Skeletal muscle satellite cell (primary cell): ENCODE measurements at regions not wholly inside any gene's neighbourhood (a gene's known extent, or its start where the extent isn't known, plus 50 kb on each side); places are given as distances from the start of the nearest gene placed in this dataset.
A peak's percentile ranks its signal among the peaks of the same experiment; 100 is the strongest.
"Not testable (repeated sequence)": the region's sequence is repeated elsewhere in the genome, so short reads cannot be mapped to it uniquely, and the experiment has no call there.

Source experiments
- H3K27me3 ChIP-seq: 2 replicates; pipeline ENCODE4 v1.7.0; 2013; ENCODE audit warnings: low read length; ENCODE audit not compliant: control insufficient read depth, insufficient read depth
- H3K36me3 ChIP-seq: 2 replicates; pipeline ENCODE4 v1.7.0; 2013; ENCODE audit warnings: mild to moderate bottlenecking, control low read depth, low read length; ENCODE audit not compliant: insufficient read depth
- H3K4me1 ChIP-seq: 2 replicates; pipeline ENCODE4 v1.7.0; 2013; ENCODE audit warnings: low read length; ENCODE audit not compliant: control insufficient read depth, insufficient read depth
- H3K4me2 ChIP-seq: 2 replicates; pipeline ENCODE4 v1.7.0; 2013; ENCODE audit warnings: mild to moderate bottlenecking, low read length
- H3K4me3 ChIP-seq: 2 replicates; pipeline ENCODE4 v1.7.0; 2013; ENCODE audit warnings: low read length
- H3K9ac ChIP-seq: 2 replicates; pipeline ENCODE4 v1.7.0; 2013; ENCODE audit warnings: mild to moderate bottlenecking, low read depth, low read length, moderate library complexity
- H3K9me3 ChIP-seq: replicated peaks from 2 replicates; pipeline ENCODE4 v1.7.0; 2013; ENCODE audit warnings: mild to moderate bottlenecking, control low read depth, low read length

DNA sequence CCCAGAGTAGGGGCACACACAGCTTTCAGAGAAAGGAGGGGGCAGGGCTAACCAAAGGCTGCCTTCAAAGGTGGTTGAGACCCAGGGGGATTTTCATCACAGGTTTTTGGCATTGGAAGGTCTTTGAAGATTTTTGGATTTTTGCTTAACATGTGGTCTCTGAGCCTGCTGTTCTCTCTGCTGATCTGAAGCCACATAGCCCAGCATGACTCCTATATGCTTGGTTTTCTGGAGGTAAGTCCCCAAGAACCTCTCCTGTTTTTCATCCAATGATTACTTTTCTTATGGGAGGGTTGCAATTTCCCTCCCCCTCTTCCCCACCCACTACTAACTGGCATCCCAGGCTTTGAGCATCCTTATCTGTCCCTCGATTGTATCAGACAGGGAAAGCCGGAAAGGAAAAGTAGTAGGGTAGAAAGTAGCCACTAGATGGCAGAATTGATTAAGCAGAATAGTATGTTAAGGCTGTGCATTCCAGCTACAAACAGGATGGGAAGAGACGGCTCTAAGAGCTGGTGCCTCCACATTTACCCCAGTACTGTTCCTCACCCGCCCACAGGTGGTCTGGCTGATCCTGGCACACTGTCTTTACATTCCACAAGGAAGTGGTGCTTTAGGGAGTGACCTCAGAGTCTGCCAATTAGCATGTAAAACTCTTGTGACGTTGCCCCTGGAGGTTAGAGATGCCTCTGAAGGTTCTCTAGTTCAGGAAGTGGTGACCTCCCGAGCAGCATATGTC is 218.9 kb upstream of the EDNRB start:
- no peaks in the 10 kb centered on the region for H3K27me3 ChIP-seq
- no peak overlapping the region for H3K9ac ChIP-seq
- no peaks in the 10 kb centered on the region for H3K9me3 ChIP-seq
- peak overlapping the region; percentile 74 for H3K4me2 ChIP-seq
- H3K36me3 ChIP-seq, result no peaks in the 10 kb centered on the region
- H3K4me3 ChIP-seq, result peak overlapping the region; percentile 15
- peaks cover 3% of the 10 kb centered on the region for H3K4me1 ChIP-seq

DNA sequence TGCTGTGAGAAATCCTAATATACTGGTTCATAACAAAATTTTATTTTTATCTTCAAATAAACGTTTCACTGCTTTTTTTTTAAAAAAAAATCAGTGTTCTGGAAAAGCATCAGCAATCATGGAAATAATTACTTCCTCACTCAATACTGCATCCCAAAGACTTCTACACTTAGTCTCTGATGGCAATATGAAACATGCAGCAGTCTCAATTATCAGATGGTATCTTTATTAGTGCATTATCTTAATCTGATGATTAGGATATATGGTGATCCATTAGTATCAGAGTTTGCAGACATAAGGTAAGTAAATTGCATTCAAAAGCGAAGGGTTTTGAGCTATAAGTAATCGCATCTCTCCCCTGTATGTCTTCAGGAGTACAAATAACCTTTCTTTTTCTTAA is 218.3 kb upstream of the EDNRB start:
- Histone ChIP-seq H3K4me1 (peaks cover 3% of the 10 kb centered on the region), H3K4me2 (no peak overlapping the region), H3K36me3 (no peaks in the 10 kb centered on the region), H3K9me3 (no peaks in the 10 kb centered on the region), H3K27me3 (no peaks in the 10 kb centered on the region), H3K9ac (no peak overlapping the region), H3K4me3 (no peak overlapping the region)

DNA sequence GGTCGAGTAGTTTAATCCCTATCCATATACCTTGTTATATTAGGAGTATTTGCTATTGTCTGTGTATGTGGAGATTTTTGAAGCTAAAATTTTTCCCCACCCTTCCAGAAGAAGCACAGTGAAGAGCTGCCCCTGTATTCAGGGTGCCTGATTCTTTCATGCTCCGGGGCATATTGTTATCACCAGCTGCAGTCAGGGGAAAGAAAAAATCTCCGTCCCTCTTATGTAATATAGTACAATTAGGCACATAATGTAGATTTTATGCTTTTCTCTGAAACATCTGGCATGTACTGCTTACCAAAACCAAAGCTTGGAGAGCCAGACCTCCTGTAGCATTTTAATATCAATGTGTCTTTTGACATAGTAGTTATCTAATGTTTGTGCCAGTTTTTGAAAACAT is 214.9 kb upstream of the EDNRB start:
- Histone ChIP-seq H3K9me3 (no peaks in the 10 kb centered on the region), H3K9ac (no peak overlapping the region), H3K4me3 (no peak overlapping the region), H3K4me2 (no peak overlapping the region), H3K36me3 (no peaks in the 10 kb centered on the region), H3K27me3 (peaks cover 9% of the 10 kb centered on the region), H3K4me1 (peaks cover 3% of the 10 kb centered on the region)

DNA sequence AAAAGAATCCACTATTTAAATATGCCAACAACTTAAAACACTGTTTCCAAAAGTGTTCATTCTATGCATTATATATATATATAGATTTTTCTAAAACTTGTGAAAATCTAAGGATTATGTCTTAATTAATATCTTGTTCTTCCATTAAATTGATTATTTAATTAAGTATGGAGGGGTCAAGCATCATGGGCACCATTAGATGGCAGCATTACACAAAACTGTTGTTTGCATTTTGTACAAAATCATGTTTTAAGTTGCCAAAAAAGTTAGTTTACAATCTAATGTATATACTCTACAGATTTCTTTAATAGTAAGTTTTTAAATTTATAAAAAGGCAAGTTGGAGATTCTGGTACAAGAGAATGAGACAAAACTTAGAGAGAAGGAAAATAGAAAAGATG is 213.2 kb upstream of the EDNRB start:
- H3K36me3 ChIP-seq, result no peaks in the 10 kb centered on the region
- no peak overlapping the region for H3K4me2 ChIP-seq
- no peaks in the 10 kb centered on the region for H3K4me1 ChIP-seq
- no peak overlapping the region for H3K4me3 ChIP-seq
- no peaks in the 10 kb centered on the region for H3K9me3 ChIP-seq
- peaks cover 18% of the 10 kb centered on the region for H3K27me3 ChIP-seq
- no peak overlapping the region for H3K9ac ChIP-seq

DNA sequence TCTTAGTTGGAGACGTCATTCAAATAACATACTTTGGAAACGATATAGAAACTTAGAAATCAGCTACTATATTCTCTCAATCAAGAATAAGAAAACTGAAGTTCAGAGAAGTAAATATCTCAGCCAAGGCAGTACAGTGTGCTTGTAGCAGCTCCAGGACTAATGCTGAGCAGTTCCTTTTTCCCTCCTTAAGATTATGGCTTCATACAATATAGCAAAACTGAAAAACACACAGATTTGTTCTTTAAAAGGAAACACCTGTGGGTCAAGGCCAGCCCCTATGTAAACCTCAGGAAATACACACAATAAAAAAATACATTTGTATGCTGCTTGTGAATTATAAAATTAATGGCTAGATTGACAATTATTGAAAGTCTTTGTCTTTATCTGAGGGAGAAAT is 212.7 kb upstream of the EDNRB start:
- peaks cover 21% of the 10 kb centered on the region for H3K27me3 ChIP-seq
- H3K4me1 ChIP-seq, result no peaks in the 10 kb centered on the region
- H3K36me3 ChIP-seq, result no peaks in the 10 kb centered on the region
- H3K9me3 ChIP-seq, result no peaks in the 10 kb centered on the region
- no peak overlapping the region for H3K4me3 ChIP-seq
- H3K4me2 ChIP-seq, result no peak overlapping the region
- no peak overlapping the region for H3K9ac ChIP-seq

DNA sequence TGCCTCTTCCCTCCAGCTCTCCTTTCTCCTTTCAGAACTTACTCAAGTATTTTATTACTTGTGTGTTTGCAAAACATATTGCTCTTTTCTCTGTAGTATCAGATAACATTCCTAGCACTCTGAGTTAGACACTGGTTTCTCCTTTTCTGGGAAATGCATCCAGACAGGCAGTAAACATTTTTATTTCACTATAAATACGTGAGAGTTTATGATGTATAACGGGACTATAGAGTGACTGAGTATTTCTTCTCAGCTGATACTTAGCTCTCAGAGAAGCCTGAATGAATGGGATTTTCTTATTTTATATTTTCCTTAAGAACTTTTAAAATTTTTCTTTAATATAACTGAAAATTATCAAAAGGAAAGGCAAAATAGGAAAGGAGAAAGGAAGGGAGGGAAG is 211.2 kb upstream of the EDNRB start:
- no peak overlapping the region for H3K9ac ChIP-seq

DNA sequence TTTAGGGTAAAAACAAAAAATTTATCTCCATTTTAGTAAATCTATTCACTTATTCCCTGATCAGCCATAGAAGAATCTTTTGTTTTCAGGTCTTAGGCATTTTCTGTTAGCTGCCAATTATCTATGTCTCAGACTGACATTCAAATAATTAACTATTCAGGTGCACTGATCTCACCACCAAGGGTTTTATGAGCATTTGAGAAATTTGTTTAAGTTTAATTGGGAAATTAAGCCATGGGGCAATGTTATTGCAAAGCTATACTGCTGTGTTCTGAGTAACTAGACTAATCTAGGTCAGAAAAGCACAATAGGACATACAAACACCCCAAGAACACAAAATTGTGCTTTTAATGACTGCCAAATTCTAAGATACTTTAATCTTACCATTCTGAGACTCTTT is 210.7 kb upstream of the EDNRB start:
- H3K36me3 ChIP-seq, result no peaks in the 10 kb centered on the region
- H3K4me1 ChIP-seq, result no peaks in the 10 kb centered on the region
- no peak overlapping the region for H3K4me3 ChIP-seq
- no peaks in the 10 kb centered on the region for H3K9me3 ChIP-seq
- peaks cover 24% of the 10 kb centered on the region for H3K27me3 ChIP-seq
- no peak overlapping the region for H3K9ac ChIP-seq
- H3K4me2 ChIP-seq, result no peak overlapping the region

More for the DNA sequence above, 211.2 kb upstream of the EDNRB start:
- peaks cover 24% of the 10 kb centered on the region for H3K27me3 ChIP-seq
- H3K9me3 ChIP-seq, result no peaks in the 10 kb centered on the region
- H3K4me3 ChIP-seq, result no peak overlapping the region
- no peaks in the 10 kb centered on the region for H3K4me1 ChIP-seq
- H3K4me2 ChIP-seq, result no peak overlapping the region
- H3K36me3 ChIP-seq, result no peaks in the 10 kb centered on the region

DNA sequence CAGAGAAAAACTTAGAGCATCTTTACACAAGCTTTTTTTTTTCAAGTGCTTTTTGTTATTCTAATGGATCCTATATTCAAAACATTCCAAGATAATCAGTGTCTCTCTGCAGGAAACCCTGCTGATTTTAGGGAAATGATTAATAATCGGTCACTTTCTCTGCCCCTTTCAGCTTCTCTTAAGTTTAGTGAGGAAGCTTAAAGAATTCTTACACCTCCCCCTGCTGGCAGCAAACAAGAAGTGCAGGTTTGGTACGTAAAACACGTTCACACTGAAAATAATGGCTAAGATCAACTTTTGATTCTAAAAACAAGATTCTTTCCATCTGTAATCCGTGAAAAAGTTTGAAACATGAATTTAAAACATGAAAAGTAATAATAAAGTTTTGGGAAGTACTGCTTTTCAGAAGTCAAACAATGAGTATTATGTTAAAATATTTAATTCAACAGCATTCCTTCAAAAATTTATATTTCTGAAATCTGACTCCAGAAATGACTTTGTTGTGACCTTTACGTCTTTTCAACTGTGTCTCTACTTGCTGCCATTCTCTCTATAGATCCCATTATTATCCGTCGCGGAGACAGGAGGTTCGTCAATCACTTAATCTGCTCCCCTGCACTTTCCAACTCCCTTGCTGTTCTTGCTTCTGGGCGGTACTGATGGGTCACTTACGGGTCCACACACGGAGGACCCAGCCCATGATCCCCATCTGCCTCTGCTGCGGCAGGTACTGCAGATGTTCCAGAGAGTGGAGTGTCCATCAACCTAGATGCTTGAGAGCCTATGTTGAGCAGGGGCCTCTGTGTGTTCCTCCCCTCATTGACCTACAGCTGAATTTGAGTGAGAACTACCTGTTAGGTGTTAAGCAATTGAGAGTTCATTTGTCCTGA is 203.1 kb upstream of the EDNRB start:
- peak overlapping the region; percentile 58 for H3K4me2 ChIP-seq
- peaks cover 9% of the 10 kb centered on the region for H3K27me3 ChIP-seq
- H3K9me3 ChIP-seq, result no peaks in the 10 kb centered on the region
- H3K4me1 ChIP-seq, result peaks cover 5% of the 10 kb centered on the region
- peak overlapping the region; percentile 3 for H3K9ac ChIP-seq
- H3K4me3 ChIP-seq, result no peak overlapping the region
- no peaks in the 10 kb centered on the region for H3K36me3 ChIP-seq

DNA sequence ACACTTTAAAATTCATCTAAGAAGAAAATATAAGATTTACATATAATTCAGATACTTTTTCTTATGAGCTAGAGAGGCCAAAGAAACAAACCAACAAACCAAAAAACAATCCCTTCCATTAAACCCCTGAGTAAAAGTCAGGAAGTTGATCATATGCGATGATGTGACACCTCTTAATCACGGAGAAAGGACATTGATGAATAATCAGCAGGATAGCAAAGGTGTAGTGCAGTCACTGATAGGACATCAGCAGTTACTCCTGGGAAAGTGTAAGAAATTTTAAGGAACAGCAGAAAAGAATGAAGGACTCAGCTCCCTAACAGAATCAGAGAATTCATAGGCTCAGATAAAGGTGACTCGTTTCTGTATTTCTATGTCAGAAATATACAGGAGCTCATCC is 202.4 kb upstream of the EDNRB start:
- Histone ChIP-seq H3K4me2 (peak overlapping the region; percentile 58), H3K4me1 (peaks cover 5% of the 10 kb centered on the region), H3K27me3 (peaks cover 4% of the 10 kb centered on the region), H3K4me3 (no peak overlapping the region), H3K36me3 (no peaks in the 10 kb centered on the region), H3K9ac (no peak overlapping the region), H3K9me3 (no peaks in the 10 kb centered on the region)

DNA sequence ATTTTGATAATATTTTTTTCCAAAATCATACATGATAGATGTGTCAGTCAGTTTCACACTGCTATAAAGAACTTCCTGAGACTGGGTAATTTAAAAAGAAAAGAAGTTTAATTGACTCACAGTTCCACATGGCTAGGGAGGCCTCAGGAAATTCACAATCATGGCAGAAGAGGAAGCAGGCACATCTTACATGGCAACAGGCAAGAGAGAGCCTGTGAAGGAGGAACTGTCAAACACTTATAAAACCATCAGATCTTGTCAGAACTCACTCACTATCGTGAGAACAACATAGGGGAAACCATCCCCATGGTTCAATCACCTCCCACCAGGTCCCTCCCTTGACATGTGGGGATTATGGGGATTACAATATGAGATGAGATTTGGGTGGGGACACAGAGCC is 201.5 kb upstream of the EDNRB start:
- H3K27me3 ChIP-seq, H3K4me3 ChIP-seq, H3K9ac ChIP-seq, H3K4me2 ChIP-seq, H3K4me1 ChIP-seq, H3K9me3 ChIP-seq, H3K36me3 ChIP-seq: not testable (repeated sequence)

DNA sequence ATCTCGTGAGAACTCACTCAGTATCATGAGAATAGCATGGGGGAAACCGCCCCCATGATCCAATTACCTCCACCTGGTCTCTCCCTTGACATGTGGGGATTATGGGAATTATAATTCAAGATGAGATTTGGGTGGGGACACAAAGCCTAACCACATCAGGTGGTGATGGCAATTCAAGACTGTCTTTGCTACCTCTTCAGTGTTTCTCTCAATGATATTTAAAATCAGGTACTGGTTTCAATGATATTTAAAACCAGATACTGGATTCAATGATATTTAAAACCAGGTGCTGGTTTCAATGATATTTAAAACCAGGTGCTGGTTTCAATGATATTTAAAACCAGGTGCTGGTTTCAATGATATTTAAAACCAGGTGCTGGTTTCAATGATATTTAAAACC is 198.4 kb upstream of the EDNRB start:
- not testable (repeated sequence) for H3K4me2 ChIP-seq, H3K4me3 ChIP-seq, H3K9ac ChIP-seq, H3K27me3 ChIP-seq, H3K9me3 ChIP-seq, H3K4me1 ChIP-seq, H3K36me3 ChIP-seq

DNA sequence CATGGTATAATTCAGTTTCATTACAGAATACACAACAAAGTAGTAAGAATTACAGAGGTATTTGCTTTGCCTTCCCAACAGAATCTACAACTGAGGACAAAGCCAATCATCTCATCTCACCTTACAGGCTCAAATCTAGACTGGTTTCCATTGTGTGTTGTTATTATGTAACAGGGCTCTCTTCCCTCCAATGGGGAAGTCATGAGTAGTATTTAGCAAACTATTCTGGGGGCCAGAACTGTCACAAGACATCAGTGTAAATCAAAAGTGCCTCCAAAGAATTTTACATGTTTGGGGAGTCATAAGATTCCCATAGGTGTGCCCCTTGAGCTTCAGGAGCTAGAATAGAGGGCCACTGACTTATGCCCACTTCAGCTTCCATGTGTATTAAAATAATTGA is 187.0 kb upstream of the EDNRB start:
- no peaks in the 10 kb centered on the region for H3K27me3 ChIP-seq
- H3K4me3 ChIP-seq, result no peak overlapping the region
- no peak overlapping the region for H3K4me2 ChIP-seq
- peaks cover 16% of the 10 kb centered on the region for H3K4me1 ChIP-seq
- no peak overlapping the region for H3K9ac ChIP-seq
- no peaks in the 10 kb centered on the region for H3K36me3 ChIP-seq
- H3K9me3 ChIP-seq, result no peaks in the 10 kb centered on the region
